ENCODE measurements at regions not wholly inside any gene's neighbourhood (a gene's known extent, or its start where the extent isn't known, plus 50 kb on each side); places are given as distances from the start of the nearest gene placed in this dataset.

- H3K4me3 ChIP-seq (ENCODE audit: control insufficient read depth in 2 of 3, extremely low read depth in 1 of 3, insufficient read depth in 2 of 3, low read depth in 1 of 3, low read length in 3 of 3): no peak overlapping the region
- H3K9ac ChIP-seq (ENCODE audit: control insufficient read depth, extremely low read depth, insufficient read depth, low read length): no peak overlapping the region
- no peak overlapping the region for H3K4me2 ChIP-seq (ENCODE audit: control insufficient read depth, extremely low read depth, insufficient read depth, low read depth, low read length)
- no peak for FAIRE-seq
- no peaks in the 10 kb centered on the region for H4K20me1 ChIP-seq (ENCODE audit: control insufficient read depth, extremely low read depth, insufficient read depth, low read length)
- no peak overlapping the region for H2AFZ ChIP-seq (ENCODE audit: control insufficient read depth, low read length)
- H3K36me3 ChIP-seq (ENCODE audit: control insufficient read depth in 2 of 2, extremely low read depth in 1 of 2, insufficient read depth in 2 of 2, low read length in 2 of 2): no peaks in the 10 kb centered on the region
- H3K79me2 ChIP-seq (ENCODE audit: control insufficient read depth, insufficient read depth, low read length): no peaks in the 10 kb centered on the region
- no peaks in the 10 kb centered on the region for H3K9me3 ChIP-seq (ENCODE audit: control insufficient read depth, low read depth, low read length)
- H3K27me3 ChIP-seq (ENCODE audit: control insufficient read depth, extremely low read depth, insufficient read depth, low read length): no peaks in the 10 kb centered on the region
- dilution Hi-C loops (cut with MboI; ENCODE audit: extremely low pct_ligation_motif_present, low sequenced_read_pairs): no loop called here
- no peak overlapping the region for H3K27ac ChIP-seq (ENCODE audit: control insufficient read depth, insufficient read depth, low read length)
- TF ChIP-seq, protein P1, sequence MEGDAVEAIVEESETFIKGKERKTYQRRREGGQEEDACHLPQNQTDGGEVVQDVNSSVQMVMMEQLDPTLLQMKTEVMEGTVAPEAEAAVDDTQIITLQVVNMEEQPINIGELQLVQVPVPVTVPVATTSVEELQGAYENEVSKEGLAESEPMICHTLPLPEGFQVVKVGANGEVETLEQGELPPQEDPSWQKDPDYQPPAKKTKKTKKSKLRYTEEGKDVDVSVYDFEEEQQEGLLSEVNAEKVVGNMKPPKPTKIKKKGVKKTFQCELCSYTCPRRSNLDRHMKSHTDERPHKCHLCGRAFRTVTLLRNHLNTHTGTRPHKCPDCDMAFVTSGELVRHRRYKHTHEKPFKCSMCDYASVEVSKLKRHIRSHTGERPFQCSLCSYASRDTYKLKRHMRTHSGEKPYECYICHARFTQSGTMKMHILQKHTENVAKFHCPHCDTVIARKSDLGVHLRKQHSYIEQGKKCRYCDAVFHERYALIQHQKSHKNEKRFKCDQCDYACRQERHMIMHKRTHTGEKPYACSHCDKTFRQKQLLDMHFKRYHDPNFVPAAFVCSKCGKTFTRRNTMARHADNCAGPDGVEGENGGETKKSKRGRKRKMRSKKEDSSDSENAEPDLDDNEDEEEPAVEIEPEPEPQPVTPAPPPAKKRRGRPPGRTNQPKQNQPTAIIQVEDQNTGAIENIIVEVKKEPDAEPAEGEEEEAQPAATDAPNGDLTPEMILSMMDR (optimal IDR thresholded peaks at IDR 0.05 in 1 of 3, IDR thresholded peaks at IDR 0.05 in 1 of 3, conservative IDR thresholded peaks at IDR 0.05 in 1 of 3; ENCODE audit: extremely low read depth in 1 of 3, insufficient read depth in 2 of 3, low read length in 3 of 3): no peak
- TF ChIP-seq EZH2 (IDR thresholded peaks at IDR 0.05; ENCODE audit: low read length): no peak
- DNase-seq (ENCODE audit: low read depth, low spot score): no peak
- H3K4me1 ChIP-seq (ENCODE audit: control insufficient read depth, extremely low read depth, insufficient read depth, low read length): no peaks in the 10 kb centered on the region
- H3K9me1 ChIP-seq (ENCODE audit: control insufficient read depth, extremely low read depth, insufficient read depth, low read length): no peaks in the 10 kb centered on the region
Measured at GRCh38 chr2:210816769-210817168, 260.4 kb downstream of the CPS1 start.

DNA sequence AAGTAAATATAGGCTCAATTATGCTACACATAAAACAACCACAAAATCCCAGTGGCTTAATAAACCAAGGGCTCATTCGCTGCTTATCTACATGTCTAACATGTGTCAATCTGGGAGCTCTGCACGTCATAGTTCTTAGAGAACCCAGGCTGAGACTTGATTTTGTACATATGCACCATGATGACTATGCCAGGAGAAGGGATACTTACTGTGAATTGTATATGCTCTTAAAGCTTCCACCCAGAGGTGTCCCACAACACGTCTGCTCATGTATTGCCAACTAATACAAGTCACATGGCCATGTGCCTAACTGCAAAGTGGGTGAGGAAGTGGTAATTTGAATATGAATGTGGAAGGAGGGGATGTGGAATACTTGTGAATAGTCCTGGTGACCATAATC lies 262.1 kb downstream of the CPS1 start:
- no peaks in the 10 kb centered on the region for H3K27me3 ChIP-seq (ENCODE audit: control insufficient read depth, extremely low read depth, insufficient read depth, low read length)
- no peaks in the 10 kb centered on the region for H4K20me1 ChIP-seq (ENCODE audit: control insufficient read depth, extremely low read depth, insufficient read depth, low read length)
- no peaks in the 10 kb centered on the region for H3K79me2 ChIP-seq (ENCODE audit: control insufficient read depth, insufficient read depth, low read length)
- no peaks in the 10 kb centered on the region for H3K4me1 ChIP-seq (ENCODE audit: control insufficient read depth, extremely low read depth, insufficient read depth, low read length)
- no peak overlapping the region for H2AFZ ChIP-seq (ENCODE audit: control insufficient read depth, low read length)
- no peak for DNase-seq (ENCODE audit: low read depth, low spot score)
- H3K4me2 ChIP-seq (ENCODE audit: control insufficient read depth, extremely low read depth, insufficient read depth, low read depth, low read length): no peak overlapping the region
- dilution Hi-C loops (cut with MboI; ENCODE audit: extremely low pct_ligation_motif_present, low sequenced_read_pairs): no loop called here
- H3K27ac ChIP-seq (ENCODE audit: control insufficient read depth, insufficient read depth, low read length): no peak overlapping the region
- H3K9me1 ChIP-seq (ENCODE audit: control insufficient read depth, extremely low read depth, insufficient read depth, low read length): no peaks in the 10 kb centered on the region
- H3K9ac ChIP-seq (ENCODE audit: control insufficient read depth, extremely low read depth, insufficient read depth, low read length): no peak overlapping the region
- no peaks in the 10 kb centered on the region for H3K9me3 ChIP-seq (ENCODE audit: control insufficient read depth, low read depth, low read length)
- no peaks in the 10 kb centered on the region for H3K36me3 ChIP-seq (ENCODE audit: control insufficient read depth in 2 of 2, extremely low read depth in 1 of 2, insufficient read depth in 2 of 2, low read length in 2 of 2)
- TF ChIP-seq, protein P1 (optimal IDR thresholded peaks at IDR 0.05 in 1 of 3, IDR thresholded peaks at IDR 0.05 in 1 of 3, conservative IDR thresholded peaks at IDR 0.05 in 1 of 3; ENCODE audit: extremely low read depth in 1 of 3, insufficient read depth in 2 of 3, low read length in 3 of 3): no peak
- no peak for TF ChIP-seq EZH2 (IDR thresholded peaks at IDR 0.05; ENCODE audit: low read length)
- no peak for FAIRE-seq
- no peak overlapping the region for H3K4me3 ChIP-seq (ENCODE audit: control insufficient read depth in 2 of 3, extremely low read depth in 1 of 3, insufficient read depth in 2 of 3, low read depth in 1 of 3, low read length in 3 of 3)

Measured in keratinocyte (primary cell).